ENCODE measurements at regions not wholly inside any gene's neighbourhood (a gene's known extent, or its start where the extent isn't known, plus 50 kb on each side); places are given as distances from the start of the nearest gene placed in this dataset.

- TF ChIP-seq CEBPB (IDR thresholded peaks at IDR 0.05) (no peak), RAD21 (IDR thresholded peaks at IDR 0.05; ENCODE audit: low read depth) (no peak), TEAD4 (IDR thresholded peaks at IDR 0.05) (no peak), EGR1 (IDR thresholded peaks at IDR 0.05) (no peak), REST (IDR thresholded peaks at IDR 0.05; ENCODE audit: low read depth) (no peak), EP300 (IDR thresholded peaks at IDR 0.05; ENCODE audit: borderline replicate concordance) (no peak), ZBTB7A (IDR thresholded peaks at IDR 0.05; ENCODE audit: low read depth) (no peak), FOXM1 (IDR thresholded peaks at IDR 0.05; ENCODE audit: borderline replicate concordance, low read depth) (no peak), CREB1 (IDR thresholded peaks at IDR 0.05; ENCODE audit: low read depth) (no peak), TCF12 (IDR thresholded peaks at IDR 0.05; ENCODE audit: low read depth) (no peak), NFIC (IDR thresholded peaks at IDR 0.05) (no peak), YY1 (IDR thresholded peaks at IDR 0.05; ENCODE audit: low read depth) (no peak), TAF1 (IDR thresholded peaks at IDR 0.05; ENCODE audit: low read depth) (no peak)
- TF ChIP-seq, protein P1, sequence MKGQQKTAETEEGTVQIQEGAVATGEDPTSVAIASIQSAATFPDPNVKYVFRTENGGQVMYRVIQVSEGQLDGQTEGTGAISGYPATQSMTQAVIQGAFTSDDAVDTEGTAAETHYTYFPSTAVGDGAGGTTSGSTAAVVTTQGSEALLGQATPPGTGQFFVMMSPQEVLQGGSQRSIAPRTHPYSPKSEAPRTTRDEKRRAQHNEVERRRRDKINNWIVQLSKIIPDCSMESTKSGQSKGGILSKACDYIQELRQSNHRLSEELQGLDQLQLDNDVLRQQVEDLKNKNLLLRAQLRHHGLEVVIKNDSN (IDR thresholded peaks at IDR 0.05): no peak
- TF ChIP-seq, protein P2, sequence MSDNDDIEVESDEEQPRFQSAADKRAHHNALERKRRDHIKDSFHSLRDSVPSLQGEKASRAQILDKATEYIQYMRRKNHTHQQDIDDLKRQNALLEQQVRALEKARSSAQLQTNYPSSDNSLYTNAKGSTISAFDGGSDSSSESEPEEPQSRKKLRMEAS (IDR thresholded peaks at IDR 0.05): no peak
These were observed 252.3 kb downstream of the CHD9NB start for GRCh38 chr16:52800432-52800831.

DNA sequence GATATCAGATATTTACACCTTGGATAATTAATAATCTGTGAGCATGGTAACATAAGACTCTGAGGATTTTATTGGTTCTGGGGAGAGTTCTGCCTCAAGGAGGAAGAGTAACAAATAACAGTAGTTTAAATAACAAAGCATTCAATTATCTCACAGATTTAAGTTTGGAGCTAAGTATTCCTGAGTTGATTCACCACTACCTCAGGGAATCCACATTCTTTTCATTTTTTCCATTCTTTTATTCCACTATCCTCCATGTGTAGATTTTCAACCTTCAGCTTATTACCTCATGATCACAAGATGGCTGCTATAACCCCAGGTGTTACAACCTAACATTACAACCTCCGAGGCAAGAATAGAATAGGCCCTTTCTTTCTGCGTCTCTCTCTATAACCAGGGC, 252.2 kb upstream of the TOX3 start:
- TF ChIP-seq TEAD4 (IDR thresholded peaks at IDR 0.05): no peak

- no peak for TF ChIP-seq FOXM1 (IDR thresholded peaks at IDR 0.05; ENCODE audit: borderline replicate concordance, low read depth)
- TF ChIP-seq RAD21 (IDR thresholded peaks at IDR 0.05; ENCODE audit: low read depth): no peak
- TF ChIP-seq REST (IDR thresholded peaks at IDR 0.05; ENCODE audit: low read depth): no peak
- TF ChIP-seq TAF1 (IDR thresholded peaks at IDR 0.05; ENCODE audit: low read depth): no peak
- TF ChIP-seq, protein P1 (IDR thresholded peaks at IDR 0.05): no peak
- TF ChIP-seq, protein P2 (IDR thresholded peaks at IDR 0.05): no peak
- TF ChIP-seq TCF12 (IDR thresholded peaks at IDR 0.05; ENCODE audit: low read depth): no peak
- no peak for TF ChIP-seq NFIC (IDR thresholded peaks at IDR 0.05)
- no peak for TF ChIP-seq CREB1 (IDR thresholded peaks at IDR 0.05; ENCODE audit: low read depth)
- TF ChIP-seq TEAD4 (IDR thresholded peaks at IDR 0.05): no peak
- no peak for TF ChIP-seq EGR1 (IDR thresholded peaks at IDR 0.05)
- no peak for TF ChIP-seq ZBTB7A (IDR thresholded peaks at IDR 0.05; ENCODE audit: low read depth)
These were observed 240.8 kb upstream of the TOX3 start for GRCh38 chr16:52787709-52788108.

- TF ChIP-seq TEAD4 (IDR thresholded peaks at IDR 0.05): no peak
- TF ChIP-seq NFIC (IDR thresholded peaks at IDR 0.05): no peak
- no peak for TF ChIP-seq FOXM1 (IDR thresholded peaks at IDR 0.05; ENCODE audit: borderline replicate concordance, low read depth)
- TF ChIP-seq ZBTB7A (IDR thresholded peaks at IDR 0.05; ENCODE audit: low read depth): no peak
- TF ChIP-seq EGR1 (IDR thresholded peaks at IDR 0.05): no peak
- TF ChIP-seq, protein P2 (IDR thresholded peaks at IDR 0.05): no peak
- TF ChIP-seq YY1 (IDR thresholded peaks at IDR 0.05; ENCODE audit: low read depth): no peak
- no peak for TF ChIP-seq RAD21 (IDR thresholded peaks at IDR 0.05; ENCODE audit: low read depth)
- TF ChIP-seq CREB1 (IDR thresholded peaks at IDR 0.05; ENCODE audit: low read depth): no peak
- TF ChIP-seq, protein P1 (IDR thresholded peaks at IDR 0.05): no peak
- no peak for TF ChIP-seq TCF12 (IDR thresholded peaks at IDR 0.05; ENCODE audit: low read depth)
- no peak for TF ChIP-seq REST (IDR thresholded peaks at IDR 0.05; ENCODE audit: low read depth)
- no peak for TF ChIP-seq CEBPB (IDR thresholded peaks at IDR 0.05)
- no peak for TF ChIP-seq TAF1 (IDR thresholded peaks at IDR 0.05; ENCODE audit: low read depth)
- no peak for TF ChIP-seq EP300 (IDR thresholded peaks at IDR 0.05; ENCODE audit: borderline replicate concordance)
These were observed 239.1 kb upstream of the TOX3 start for GRCh38 chr16:52786091-52786490.

All from Ishikawa (cell line).